ENCODE measurements at regions not wholly inside any gene's neighbourhood (a gene's known extent, or its start where the extent isn't known, plus 50 kb on each side); places are given as distances from the start of the nearest gene placed in this dataset.

DNA sequence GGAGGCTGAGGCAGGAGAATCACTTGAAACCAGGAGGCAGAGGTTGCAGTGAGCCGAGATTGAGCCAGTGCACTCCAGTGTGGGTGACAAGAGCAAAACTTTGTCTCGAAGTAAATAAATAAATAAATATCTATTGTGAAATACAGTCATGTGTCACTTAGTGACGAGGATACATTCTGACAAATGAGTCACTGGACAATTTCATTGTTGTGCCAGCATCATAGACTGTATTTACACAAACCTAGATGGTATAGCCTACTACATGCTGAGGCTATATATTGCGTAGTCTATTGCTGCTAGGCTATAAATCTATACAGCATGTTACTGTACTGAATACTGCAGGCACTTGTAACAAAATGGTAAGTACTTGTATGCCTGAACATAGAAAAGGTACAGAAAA, 61.1 kb upstream of the CCL21 start:
- TF ChIP-seq, protein P1, sequence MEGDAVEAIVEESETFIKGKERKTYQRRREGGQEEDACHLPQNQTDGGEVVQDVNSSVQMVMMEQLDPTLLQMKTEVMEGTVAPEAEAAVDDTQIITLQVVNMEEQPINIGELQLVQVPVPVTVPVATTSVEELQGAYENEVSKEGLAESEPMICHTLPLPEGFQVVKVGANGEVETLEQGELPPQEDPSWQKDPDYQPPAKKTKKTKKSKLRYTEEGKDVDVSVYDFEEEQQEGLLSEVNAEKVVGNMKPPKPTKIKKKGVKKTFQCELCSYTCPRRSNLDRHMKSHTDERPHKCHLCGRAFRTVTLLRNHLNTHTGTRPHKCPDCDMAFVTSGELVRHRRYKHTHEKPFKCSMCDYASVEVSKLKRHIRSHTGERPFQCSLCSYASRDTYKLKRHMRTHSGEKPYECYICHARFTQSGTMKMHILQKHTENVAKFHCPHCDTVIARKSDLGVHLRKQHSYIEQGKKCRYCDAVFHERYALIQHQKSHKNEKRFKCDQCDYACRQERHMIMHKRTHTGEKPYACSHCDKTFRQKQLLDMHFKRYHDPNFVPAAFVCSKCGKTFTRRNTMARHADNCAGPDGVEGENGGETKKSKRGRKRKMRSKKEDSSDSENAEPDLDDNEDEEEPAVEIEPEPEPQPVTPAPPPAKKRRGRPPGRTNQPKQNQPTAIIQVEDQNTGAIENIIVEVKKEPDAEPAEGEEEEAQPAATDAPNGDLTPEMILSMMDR (IDR thresholded peaks at IDR 0.05 in 4 of 5, conservative IDR thresholded peaks at IDR 0.05 in 1 of 5): no peak
- no peak for TF ChIP-seq POLR2A (IDR thresholded peaks at IDR 0.05)

Data from gastrocnemius medialis (tissue), 4 donors.